Transverse colon (tissue), 4 donors: ENCODE measurements at regions not wholly inside any gene's neighbourhood (a gene's known extent, or its start where the extent isn't known, plus 50 kb on each side); places are given as distances from the start of the nearest gene placed in this dataset.

Experiments
- DNase-seq: peaks from one replicate; pipeline ENCODE4 v3.0.0-alpha.2; 2019
- H3K27ac ChIP-seq, 4 donors: fragments of 200-600 bp; sonication (generic); 2 replicates each; pipeline ENCODE4 v1.5.1; 2016 to 2018; ENCODE audit warnings: inconsistent platforms in 4 of 4
- H3K27me3 ChIP-seq: fragments of 200-600 bp; sonication (generic); 2 replicates; pipeline ENCODE4 v1.5.1; 2017; ENCODE audit warnings: inconsistent platforms
- H3K36me3 ChIP-seq, 4 donors: fragments of 200-600 bp; sonication (generic); 2 replicates each; pipeline ENCODE4 v1.5.1; 2017 to 2019; ENCODE audit warnings: inconsistent platforms in 4 of 4
- H3K4me1 ChIP-seq, 4 donors: fragments of 200-600 bp; sonication (generic); 2 replicates each; pipeline ENCODE4 v1.5.1; 2017 to 2020; ENCODE audit warnings: inconsistent platforms in 4 of 4
- H3K4me3 ChIP-seq, 4 donors: fragments of 200-600 bp; sonication (generic); 1 replicate in 1 of 4; 2 replicates in 3 of 4; pipeline versions ENCODE4 v1.5.1 to v1.6.1; 2017 to 2019; ENCODE audit warnings: inconsistent platforms in 4 of 4
- H3K9me3 ChIP-seq, 2 donors: fragments of 200-600 bp; sonication (generic); 2 replicates each; pipeline ENCODE4 v1.5.1; 2017 to 2019; ENCODE audit warnings: inconsistent platforms in 2 of 2
- EP300 ChIP-seq: sonication (generic); formaldehyde crosslinking; IDR thresholded peaks from one replicate; pipeline ENCODE4 v1.6.1; 2017; ENCODE audit warnings: antibody characterized with exemption, low read depth
- POLR2A ChIP-seq: fragments of 450-650 bp; IDR thresholded peaks from one replicate; pipeline ENCODE4 v1.6.1; 2016; ENCODE audit warnings: antibody characterized with exemption, mild to moderate bottlenecking, moderate library complexity
- POLR2AphosphoS5 ChIP-seq, 3 donors: sonication (generic); formaldehyde crosslinking; IDR thresholded peaks; one replicate each; pipeline ENCODE4 v1.6.1; 2016; ENCODE audit warnings: antibody characterized with exemption in 3 of 3
- WGBS, 2 donors: methylation state at CpG; one replicate each; pipeline ENCODE4 v1.1.5; 2018; ENCODE audit warnings: low coverage in 1 of 2; 5-methylcytosine and 5-hydroxymethylcytosine counted together
- in situ Hi-C, 4 donors: fragments of 200-750 bp; cut with MboI; loops; one replicate each; pipeline versions ENCODE4 v1.15.0 to v1.15.1; 2017; ENCODE audit warnings: low sequenced_read_pairs in 3 of 4, low pct_ligation_motif_present in 1 of 4, low pct_unique_long_range_greater_than_20kb in 1 of 4
- intact Hi-C: fragments of 100-400 bp; cut with DNase I; formaldehyde crosslinking; loops from one replicate; pipeline ENCODE4 v1.15.1; 2023; ENCODE audit warnings: low total_unique reads
- TF ChIP-seq, protein P1 (sequence below), 5 experiments: fragments of 200-600 bp in 3 of 5; fragments of 450-650 bp in 2 of 5; sonication (generic) in 3 of 5; IDR thresholded peaks; 1 replicate in 2 of 5; 2 replicates in 3 of 5; pipeline ENCODE4 v1.5.1; 2016 to 2017; ENCODE audit warnings: antibody characterized with exemption in 5 of 5, inconsistent platforms in 3 of 5, mild to moderate bottlenecking in 2 of 5, moderate library complexity in 1 of 5

- DNase-seq = no peak
- whole genome bisulfite sequencing, 2 donors = 50 to 75% methylated on average over 1 to 4 of the region's 4 CpGs
- Histone ChIP-seq H3K9me3 (no peaks in the 10 kb centered on the region), H3K4me3 (no peak overlapping the region), H3K27ac (no peak overlapping the region), H3K36me3 (no peaks in the 10 kb centered on the region), H3K27me3 (no peaks in the 10 kb centered on the region), H3K4me1 (no peaks in the 10 kb centered on the region)
- TF ChIP-seq POLR2A = no peak
- TF ChIP-seq EP300 = no peak
- no peak for TF ChIP-seq POLR2AphosphoS5 (IDR thresholded peaks at IDR 0.05)
- TF ChIP-seq, protein P1, sequence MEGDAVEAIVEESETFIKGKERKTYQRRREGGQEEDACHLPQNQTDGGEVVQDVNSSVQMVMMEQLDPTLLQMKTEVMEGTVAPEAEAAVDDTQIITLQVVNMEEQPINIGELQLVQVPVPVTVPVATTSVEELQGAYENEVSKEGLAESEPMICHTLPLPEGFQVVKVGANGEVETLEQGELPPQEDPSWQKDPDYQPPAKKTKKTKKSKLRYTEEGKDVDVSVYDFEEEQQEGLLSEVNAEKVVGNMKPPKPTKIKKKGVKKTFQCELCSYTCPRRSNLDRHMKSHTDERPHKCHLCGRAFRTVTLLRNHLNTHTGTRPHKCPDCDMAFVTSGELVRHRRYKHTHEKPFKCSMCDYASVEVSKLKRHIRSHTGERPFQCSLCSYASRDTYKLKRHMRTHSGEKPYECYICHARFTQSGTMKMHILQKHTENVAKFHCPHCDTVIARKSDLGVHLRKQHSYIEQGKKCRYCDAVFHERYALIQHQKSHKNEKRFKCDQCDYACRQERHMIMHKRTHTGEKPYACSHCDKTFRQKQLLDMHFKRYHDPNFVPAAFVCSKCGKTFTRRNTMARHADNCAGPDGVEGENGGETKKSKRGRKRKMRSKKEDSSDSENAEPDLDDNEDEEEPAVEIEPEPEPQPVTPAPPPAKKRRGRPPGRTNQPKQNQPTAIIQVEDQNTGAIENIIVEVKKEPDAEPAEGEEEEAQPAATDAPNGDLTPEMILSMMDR (IDR thresholded peaks at IDR 0.05) = no peak
- in situ Hi-C loops = no loop called here
- intact Hi-C loops = no loop called here
Observed at GRCh38 chr13:40181203-40181845, 485.1 kb downstream of the FOXO1 start.

DNA sequence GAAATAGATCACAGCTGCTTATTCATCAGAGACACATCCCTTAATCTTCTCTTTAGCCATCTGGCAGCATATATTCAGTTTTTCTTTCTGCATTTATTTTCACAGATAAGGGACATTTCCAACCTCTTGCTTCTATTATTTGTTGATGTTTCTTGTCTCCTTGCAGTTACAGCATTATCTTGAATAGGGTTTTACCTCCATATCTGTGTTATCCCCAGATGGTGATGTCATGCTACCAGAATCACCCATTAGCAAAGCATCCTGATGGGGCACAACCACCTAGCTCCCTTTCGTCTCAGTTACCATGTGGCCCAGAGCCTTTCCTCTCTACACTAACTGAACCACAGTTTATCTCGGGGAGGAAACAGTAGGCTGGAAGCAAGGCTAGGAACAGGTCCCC, 483.9 kb downstream of the FOXO1 start:
- intact Hi-C loops = no loop called here

GRCh38 chr13:40185414-40185813, 481.0 kb downstream of the FOXO1 start:
- intact Hi-C loops (no loop called here), in situ Hi-C loops (no loop called here)
- no peak overlapping the region for H3K27ac ChIP-seq
- H3K4me1 ChIP-seq = peaks cover 2 to 14% (median 7%) of the 10 kb centered on the region in 4 donors
- no peaks in the 10 kb centered on the region for H3K27me3 ChIP-seq
- H3K9me3 ChIP-seq = no peaks in the 10 kb centered on the region
- TF ChIP-seq EP300 = no peak
- TF ChIP-seq, protein P1 (IDR thresholded peaks at IDR 0.05) = no peak
- TF ChIP-seq POLR2AphosphoS5 (IDR thresholded peaks at IDR 0.05) = no peak
- no peak for TF ChIP-seq POLR2A
- no peak overlapping the region for H3K4me3 ChIP-seq
- 61 to 68% methylated on average over 2 of the region's 2 CpGs for WGBS, 2 donors
- H3K36me3 ChIP-seq = no peaks in the 10 kb centered on the region
- no peak for DNase-seq

More for the DNA sequence above, 483.9 kb downstream of the FOXO1 start:
- Histone ChIP-seq H3K27ac (no peak overlapping the region), H3K4me1 (no peaks in the 10 kb centered on the region), H3K27me3 (no peaks in the 10 kb centered on the region), H3K9me3 (no peaks in the 10 kb centered on the region), H3K4me3 (no peak overlapping the region), H3K36me3 (no peaks in the 10 kb centered on the region)
- no peak for TF ChIP-seq EP300
- TF ChIP-seq POLR2A = no peak
- TF ChIP-seq, protein P1 (IDR thresholded peaks at IDR 0.05) = no peak
- TF ChIP-seq POLR2AphosphoS5 (IDR thresholded peaks at IDR 0.05) = no peak
- DNase-seq = no peak
- 96% methylated on average over 2 of the region's 2 CpGs; no CpG with 5 or more reads in 1 of the 2 donors for WGBS, 2 donors
- in situ Hi-C loops = no loop called here

GRCh38 chr13:40186041-40186440, 480.4 kb downstream of the FOXO1 start:
- Histone ChIP-seq H3K4me3 (no peak overlapping the region), H3K36me3 (no peaks in the 10 kb centered on the region), H3K4me1 (peaks cover 9 to 20% (median 11%) of the 10 kb centered on the region in 4 donors), H3K27me3 (no peaks in the 10 kb centered on the region), H3K27ac (no peak overlapping the region), H3K9me3 (no peaks in the 10 kb centered on the region)
- DNase-seq = no peak
- intact Hi-C loops = no loop called here
- TF ChIP-seq, protein P1 (IDR thresholded peaks at IDR 0.05) = no peak
- no peak for TF ChIP-seq POLR2AphosphoS5 (IDR thresholded peaks at IDR 0.05)
- TF ChIP-seq POLR2A = no peak
- TF ChIP-seq EP300 = no peak
- 60 to 81% methylated on average over 2 to 3 of the region's 3 CpGs for WGBS, 2 donors
- in situ Hi-C loops = no loop called here
